Brain microvascular endothelial cell (primary cell): ENCODE measurements at regions not wholly inside any gene's neighbourhood (a gene's known extent, or its start where the extent isn't known, plus 50 kb on each side); places are given as distances from the start of the nearest gene placed in this dataset.

Experiments used
- DNase-seq: peaks from one replicate; pipeline ENCODE4 v3.0.0-alpha.2; 2020
- H3K27ac ChIP-seq: fragments of 250-450 bp; sonication (Bioruptor Pico); 2 replicates; pipeline ENCODE4 v1.5.1; 2020; ENCODE audit warnings: mild to moderate bottlenecking, moderate library complexity
- H3K27me3 ChIP-seq: fragments of 250-450 bp; sonication (Bioruptor Pico); replicated peaks from 2 replicates; pipeline ENCODE4 v1.5.1; 2020; ENCODE audit warnings: mild to moderate bottlenecking
- H3K36me3 ChIP-seq: fragments of 250-450 bp; sonication (Bioruptor Pico); replicated peaks from 2 replicates; pipeline ENCODE4 v1.5.1; 2020; ENCODE audit warnings: mild to moderate bottlenecking
- H3K4me3 ChIP-seq: 2 replicates; pipeline ENCODE4 v1.5.1; 2011; ENCODE audit warnings: low read depth, mild to moderate bottlenecking, control low read depth, low read length, moderate library complexity
- CTCF ChIP-seq: IDR thresholded peaks from 2 replicates; pipeline ENCODE4 v1.5.1; 2011; ENCODE audit warnings: low read depth, mild to moderate bottlenecking, moderate library complexity, low read length, control low read depth, inconsistent platforms; ENCODE audit errors: missing control alignments
- in situ Hi-C: cut with HindIII; loops from 2 replicates; pipeline ENCODE4 v1.10.0; 2017; ENCODE audit warnings: low sequenced_read_pairs, low pct_ligation_motif_present

- in situ Hi-C loops, result no loop called here
- DNase-seq, result no peak
- no peak overlapping the region for H3K4me3 ChIP-seq
- TF ChIP-seq CTCF, result no peak
- H3K27ac ChIP-seq, result no peak overlapping the region
- no peaks in the 10 kb centered on the region for H3K36me3 ChIP-seq
- H3K27me3 ChIP-seq, result no peaks in the 10 kb centered on the region
These were observed 1372.9 kb upstream of the PIK3C3 start for GRCh38 chr18:40582105-40582504.

GRCh38 chr18:40577981-40578365 lies 1377.1 kb upstream of the PIK3C3 start:
- Histone ChIP-seq H3K27ac (no peak overlapping the region), H3K27me3 (no peaks in the 10 kb centered on the region), H3K4me3 (no peak overlapping the region), H3K36me3 (no peaks in the 10 kb centered on the region)
- in situ Hi-C loops, result no loop called here
- TF ChIP-seq CTCF, result no peak
- no peak for DNase-seq

GRCh38 chr18:40577239-40577980 lies 1377.6 kb upstream of the PIK3C3 start:
- no peak for DNase-seq
- no peaks in the 10 kb centered on the region for H3K36me3 ChIP-seq
- no peak overlapping the region for H3K27ac ChIP-seq
- H3K27me3 ChIP-seq, result no peaks in the 10 kb centered on the region
- TF ChIP-seq CTCF, result no peak
- in situ Hi-C loops, result no loop called here
- no peak overlapping the region for H3K4me3 ChIP-seq

GRCh38 chr18:40576507-40577115 lies 1378.4 kb upstream of the PIK3C3 start:
- in situ Hi-C loops, result no loop called here
- no peak for TF ChIP-seq CTCF
- H3K4me3 ChIP-seq, result no peak overlapping the region
- no peaks in the 10 kb centered on the region for H3K27me3 ChIP-seq
- no peak overlapping the region for H3K27ac ChIP-seq
- H3K36me3 ChIP-seq, result no peaks in the 10 kb centered on the region
- no peak for DNase-seq

GRCh38 chr18:40570615-40571014 lies 1384.4 kb upstream of the PIK3C3 start:
- Histone ChIP-seq H3K27ac (no peak overlapping the region), H3K27me3 (no peaks in the 10 kb centered on the region), H3K4me3 (no peak overlapping the region), H3K36me3 (no peaks in the 10 kb centered on the region)
- DNase-seq, result no peak
- in situ Hi-C loops, result no loop called here
- TF ChIP-seq CTCF, result no peak
